ENCODE measurements at regions not wholly inside any gene's neighbourhood (a gene's known extent, or its start where the extent isn't known, plus 50 kb on each side); places are given as distances from the start of the nearest gene placed in this dataset.

GRCh38 chr13:64347664-64348063 is 2882.5 kb downstream of the PCDH9 start:
- H3K4me1 ChIP-seq = no peaks in the 10 kb centered on the region
- H3K27ac ChIP-seq = no peak overlapping the region
- H3K27me3 ChIP-seq = no peaks in the 10 kb centered on the region
- H3K9me3 ChIP-seq = no peaks in the 10 kb centered on the region
- DNase-seq (ENCODE audit: low spot score in 2 of 2) = no peak
- TF ChIP-seq EP300 (IDR thresholded peaks at IDR 0.05) (no peak), POLR2A (IDR thresholded peaks at IDR 0.05) (no peak)
- TF ChIP-seq, protein P1, sequence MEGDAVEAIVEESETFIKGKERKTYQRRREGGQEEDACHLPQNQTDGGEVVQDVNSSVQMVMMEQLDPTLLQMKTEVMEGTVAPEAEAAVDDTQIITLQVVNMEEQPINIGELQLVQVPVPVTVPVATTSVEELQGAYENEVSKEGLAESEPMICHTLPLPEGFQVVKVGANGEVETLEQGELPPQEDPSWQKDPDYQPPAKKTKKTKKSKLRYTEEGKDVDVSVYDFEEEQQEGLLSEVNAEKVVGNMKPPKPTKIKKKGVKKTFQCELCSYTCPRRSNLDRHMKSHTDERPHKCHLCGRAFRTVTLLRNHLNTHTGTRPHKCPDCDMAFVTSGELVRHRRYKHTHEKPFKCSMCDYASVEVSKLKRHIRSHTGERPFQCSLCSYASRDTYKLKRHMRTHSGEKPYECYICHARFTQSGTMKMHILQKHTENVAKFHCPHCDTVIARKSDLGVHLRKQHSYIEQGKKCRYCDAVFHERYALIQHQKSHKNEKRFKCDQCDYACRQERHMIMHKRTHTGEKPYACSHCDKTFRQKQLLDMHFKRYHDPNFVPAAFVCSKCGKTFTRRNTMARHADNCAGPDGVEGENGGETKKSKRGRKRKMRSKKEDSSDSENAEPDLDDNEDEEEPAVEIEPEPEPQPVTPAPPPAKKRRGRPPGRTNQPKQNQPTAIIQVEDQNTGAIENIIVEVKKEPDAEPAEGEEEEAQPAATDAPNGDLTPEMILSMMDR (IDR thresholded peaks at IDR 0.05) = no peak
- no peaks in the 10 kb centered on the region for H3K36me3 ChIP-seq
- WGBS, 2 donors = 37 to 38% methylated on average over 2 of the region's 2 CpGs
- no peak overlapping the region for H3K4me3 ChIP-seq

DNA sequence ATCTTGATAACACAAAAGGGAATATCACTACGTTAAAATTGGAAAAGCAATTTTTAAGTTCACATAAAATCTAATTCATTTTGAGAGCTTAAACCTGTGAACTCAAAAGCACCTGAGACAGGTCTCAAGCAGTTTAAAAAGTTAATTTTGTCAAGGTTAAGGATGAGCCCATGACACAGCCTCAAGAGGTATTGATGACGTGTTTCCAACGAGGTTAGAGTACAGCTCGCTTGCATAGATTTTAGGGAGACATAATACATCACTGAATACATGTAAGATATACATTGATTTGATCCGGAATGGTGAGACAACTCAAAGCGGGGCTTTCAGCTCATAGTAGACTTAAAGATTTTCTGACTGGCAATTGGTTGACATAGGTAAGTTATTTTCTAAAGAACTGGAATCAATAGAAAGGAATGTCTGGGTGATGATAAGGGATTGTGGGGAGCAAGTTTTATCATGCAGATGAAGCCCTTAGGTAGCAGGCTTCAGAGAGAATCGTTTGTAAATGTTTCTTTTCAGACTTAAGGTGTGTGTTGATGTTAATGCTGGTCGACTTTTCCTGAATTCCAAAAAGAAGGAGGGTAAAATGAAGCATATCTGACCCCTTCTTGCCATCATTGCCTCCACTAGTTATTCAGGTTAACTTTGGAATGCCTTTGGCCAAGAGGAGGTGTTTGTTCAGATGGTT is 2890.6 kb downstream of the PCDH9 start:
- Histone ChIP-seq H3K4me3 (no peak overlapping the region), H3K4me1 (no peaks in the 10 kb centered on the region), H3K27me3 (no peaks in the 10 kb centered on the region), H3K9me3 (peaks cover 0 to 6% (median 0%) of the 10 kb centered on the region in 4 donors), H3K36me3 (no peaks in the 10 kb centered on the region), H3K27ac (no peak overlapping the region)
- TF ChIP-seq, protein P1 (IDR thresholded peaks at IDR 0.05) = no peak
- 72 to 78% methylated on average over 8 of the region's 8 CpGs for WGBS, 2 donors
- DNase-seq (ENCODE audit: low spot score in 2 of 2) = no peak

DNA sequence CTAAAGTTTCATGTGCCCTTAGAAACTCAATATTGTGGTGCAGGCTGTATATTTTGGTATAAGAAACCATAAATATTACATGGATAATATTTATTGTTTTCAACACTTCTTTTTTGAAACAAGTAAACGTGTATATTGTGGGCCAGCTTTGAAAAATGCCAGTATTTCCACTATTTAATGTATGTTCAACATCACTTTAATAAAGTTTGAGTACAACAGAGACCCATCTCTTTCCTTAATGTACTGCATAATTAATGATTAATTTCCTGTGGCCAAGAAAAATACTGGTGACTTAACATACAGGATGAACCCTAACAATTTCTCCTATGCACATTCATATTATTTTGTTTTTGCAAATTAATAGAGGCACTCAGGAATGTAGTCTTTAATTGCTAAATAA is 2891.5 kb downstream of the PCDH9 start:
- H3K9me3 ChIP-seq = peaks cover 0 to 14% (median 0%) of the 10 kb centered on the region in 4 donors
- no peak overlapping the region for H3K27ac ChIP-seq
- no peaks in the 10 kb centered on the region for H3K4me1 ChIP-seq
- WGBS, 2 donors = 43 to 62% methylated on average over 1 of the region's 1 CpG
- H3K4me3 ChIP-seq = no peak overlapping the region
- DNase-seq (ENCODE audit: low spot score in 2 of 2) = no peak
- no peaks in the 10 kb centered on the region for H3K36me3 ChIP-seq
- TF ChIP-seq EP300 (IDR thresholded peaks at IDR 0.05) (no peak), POLR2A (IDR thresholded peaks at IDR 0.05) (no peak)
- TF ChIP-seq, protein P1 (IDR thresholded peaks at IDR 0.05) = no peak
- H3K27me3 ChIP-seq = no peaks in the 10 kb centered on the region

DNA sequence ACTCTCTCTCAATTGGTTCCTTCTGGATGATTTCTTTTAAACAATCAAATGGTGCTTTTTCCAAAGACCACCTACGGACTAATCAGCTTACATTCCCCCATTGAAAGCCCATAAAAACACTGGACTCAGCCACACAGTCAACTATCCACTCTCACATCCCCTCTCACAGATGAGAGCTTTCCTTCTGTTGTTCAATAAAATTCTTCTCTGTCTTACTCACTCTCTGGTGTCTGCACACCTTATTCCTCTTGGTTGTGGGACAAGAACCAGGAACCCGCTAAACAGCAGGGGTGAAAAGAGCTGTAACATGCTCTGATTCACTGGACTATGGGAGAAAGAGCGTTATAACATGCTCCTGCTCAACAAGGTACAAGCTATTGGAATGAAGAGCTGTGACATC is 2896.2 kb downstream of the PCDH9 start:
- no peak overlapping the region for H3K27ac ChIP-seq
- H3K9me3 ChIP-seq = peaks cover 0 to 11% (median 0%) of the 10 kb centered on the region in 4 donors
- no peak overlapping the region for H3K4me3 ChIP-seq
- no peaks in the 10 kb centered on the region for H3K27me3 ChIP-seq
- DNase-seq (ENCODE audit: low spot score in 2 of 2) = no peak
- H3K36me3 ChIP-seq = no peaks in the 10 kb centered on the region
- TF ChIP-seq POLR2A (IDR thresholded peaks at IDR 0.05) = no peak
- no peak for TF ChIP-seq EP300 (IDR thresholded peaks at IDR 0.05)
- TF ChIP-seq, protein P1 (IDR thresholded peaks at IDR 0.05) = no peak
- H3K4me1 ChIP-seq = no peaks in the 10 kb centered on the region
- 89 to 96% methylated on average over 3 of the region's 3 CpGs for whole genome bisulfite sequencing, 2 donors

- WGBS, 2 donors = 62 to 70% methylated on average over 2 of the region's 2 CpGs
- Histone ChIP-seq H3K4me1 (no peaks in the 10 kb centered on the region), H3K27me3 (peaks cover 0 to 2% of the 10 kb centered on the region in 2 donors), H3K9me3 (peaks cover 0 to 11% (median 0%) of the 10 kb centered on the region in 4 donors), H3K4me3 (no peak overlapping the region), H3K36me3 (no peaks in the 10 kb centered on the region), H3K27ac (no peak overlapping the region)
- DNase-seq (ENCODE audit: low spot score in 2 of 2) = no peak
- TF ChIP-seq EP300 (IDR thresholded peaks at IDR 0.05) (no peak), POLR2A (IDR thresholded peaks at IDR 0.05) (no peak)
- TF ChIP-seq, protein P1 (IDR thresholded peaks at IDR 0.05) = no peak
These were observed 2898.1 kb downstream of the PCDH9 start for GRCh38 chr13:64332048-64332447.
